ENCODE measurements at regions not wholly inside any gene's neighbourhood (a gene's known extent, or its start where the extent isn't known, plus 50 kb on each side); places are given as distances from the start of the nearest gene placed in this dataset.
A peak's percentile ranks its signal among the peaks of the same experiment; 100 is the strongest.

DNA sequence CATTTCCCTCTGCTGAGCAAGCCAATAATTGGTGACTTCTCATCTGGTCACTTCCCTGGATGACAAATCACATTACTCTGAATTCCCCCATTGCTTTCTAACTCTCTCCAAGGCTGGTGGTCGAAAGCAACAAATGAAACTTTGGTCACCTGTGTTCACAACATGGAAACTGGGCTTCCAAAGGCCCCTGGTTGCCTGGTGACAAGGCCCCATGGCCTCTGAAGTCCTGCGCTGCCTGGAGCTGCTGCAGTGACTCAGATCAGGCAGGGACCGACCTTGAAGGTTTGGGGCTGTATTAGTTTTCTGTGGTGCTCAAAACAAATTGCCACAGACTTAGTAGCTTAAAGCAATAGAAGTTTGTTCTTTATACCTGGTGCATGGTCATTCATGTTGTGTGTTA, 345.3 kb downstream of the WDR72 start:
- H3K9me3 ChIP-seq (ENCODE audit: control insufficient read depth in 2 of 2, insufficient read depth in 1 of 2, low read depth in 1 of 2, low read length in 1 of 2), result peaks cover 0 to 5% of the 10 kb centered on the region in 2 donors
- FAIRE-seq (no peak), DNase-seq (no peak)
- no peaks in the 10 kb centered on the region for H3K4me1 ChIP-seq (ENCODE audit: control insufficient read depth in 3 of 3, insufficient read depth in 2 of 3, low read depth in 1 of 3, low read length in 2 of 3)
- no peak overlapping the region for H3K4me3 ChIP-seq (ENCODE audit: low read depth in 1 of 3, low read length in 3 of 3)
- H3K36me3 ChIP-seq (ENCODE audit: control insufficient read depth in 3 of 3, insufficient read depth in 2 of 3, low read depth in 1 of 3, low read length in 3 of 3), result no peaks in the 10 kb centered on the region
- 70 to 82% (median 80%) methylated on average over 3 of the region's 3 CpGs for WGBS, 3 donors
- H3K27ac ChIP-seq (ENCODE audit: low read depth in 1 of 3, low read length in 2 of 3), result no peak overlapping the region
- H3K27me3 ChIP-seq (ENCODE audit: control insufficient read depth in 3 of 3, insufficient read depth in 3 of 3, low read length in 3 of 3), result no peaks in the 10 kb centered on the region

DNA sequence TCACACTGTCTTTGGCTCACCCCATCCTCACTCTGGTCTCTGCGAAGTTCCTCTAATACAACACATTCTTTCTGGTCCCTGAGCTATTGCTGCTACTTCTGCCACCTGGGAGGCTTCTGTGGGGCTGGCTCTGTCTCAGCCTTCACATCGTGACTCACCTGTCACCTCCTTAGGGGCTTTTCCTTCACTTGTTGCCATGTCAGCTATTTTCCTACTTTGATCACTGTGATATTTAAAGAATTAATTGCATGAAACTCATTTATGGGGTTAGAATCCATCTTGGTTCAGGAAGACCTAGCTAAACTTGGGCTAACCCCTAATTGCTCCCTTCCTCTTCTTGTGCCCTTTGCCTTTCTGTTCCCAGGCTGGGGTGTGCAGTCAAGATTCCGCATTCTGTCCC, 346.9 kb downstream of the WDR72 start:
- Histone ChIP-seq H3K27me3 (ENCODE audit: control insufficient read depth in 3 of 3, insufficient read depth in 3 of 3, low read length in 3 of 3) (no peaks in the 10 kb centered on the region), H3K27ac (ENCODE audit: low read depth in 1 of 3, low read length in 2 of 3) (no peak overlapping the region), H3K4me3 (ENCODE audit: low read depth in 1 of 3, low read length in 3 of 3) (no peak overlapping the region), H3K9me3 (ENCODE audit: control insufficient read depth in 2 of 2, insufficient read depth in 1 of 2, low read depth in 1 of 2, low read length in 1 of 2) (peaks cover 0 to 5% of the 10 kb centered on the region in 2 donors), H3K4me1 (ENCODE audit: control insufficient read depth in 3 of 3, insufficient read depth in 2 of 3, low read depth in 1 of 3, low read length in 2 of 3) (no peaks in the 10 kb centered on the region), H3K36me3 (ENCODE audit: control insufficient read depth in 3 of 3, insufficient read depth in 2 of 3, low read depth in 1 of 3, low read length in 3 of 3) (no peaks in the 10 kb centered on the region)
- 85 to 88% (median 88%) methylated on average over 3 of the region's 3 CpGs for WGBS, 3 donors
- FAIRE-seq (no peak), DNase-seq (no peak)

DNA sequence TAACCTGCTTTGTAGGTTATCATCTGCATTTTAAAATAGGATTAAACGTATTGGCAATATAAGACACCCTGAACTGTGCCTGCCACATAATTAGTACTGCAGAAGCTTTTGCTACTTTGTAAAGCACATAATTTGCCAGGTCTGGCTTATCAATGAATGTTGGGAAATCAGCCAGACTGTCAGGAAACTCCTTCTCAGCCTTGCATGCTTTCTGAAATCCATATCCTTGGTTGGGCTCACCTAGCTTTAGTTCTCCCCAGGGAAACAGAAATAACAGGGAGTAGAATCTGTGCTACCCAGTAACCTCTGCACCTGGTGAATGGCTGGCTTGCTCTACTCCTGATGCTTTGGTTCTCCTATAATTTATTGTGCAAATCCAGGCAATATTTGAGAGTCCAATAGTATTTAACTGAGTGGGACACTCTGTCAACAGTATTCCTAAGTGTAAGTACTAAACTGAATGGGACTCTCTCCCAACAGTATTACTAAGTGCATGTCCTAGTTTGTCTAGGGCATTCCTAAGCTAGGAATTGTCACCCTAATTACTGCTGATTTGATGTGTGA, 354.5 kb downstream of the WDR72 start:
- 10 to 67% (median 28%) methylated on average over 1 of the region's 1 CpG for WGBS, 3 donors
- FAIRE-seq, result no peak

DNA sequence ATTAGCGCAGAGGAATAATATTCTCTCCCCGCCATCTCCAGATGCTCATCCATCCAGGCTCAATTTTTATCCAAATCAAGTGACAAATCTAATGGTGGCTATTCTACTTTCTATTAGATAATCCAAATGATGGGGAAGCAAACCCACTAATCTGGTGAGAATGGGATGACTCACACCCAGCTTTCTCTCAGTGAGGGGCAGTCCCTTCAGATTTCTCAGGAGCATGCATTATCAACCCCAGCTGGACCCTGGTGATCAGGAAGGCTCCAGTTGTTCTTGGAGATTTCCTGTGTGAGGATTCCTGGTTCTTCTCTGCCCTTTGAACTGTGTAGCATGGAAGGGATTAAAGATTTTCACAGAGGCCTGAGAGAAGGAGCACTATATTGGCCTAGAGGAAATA, 358.0 kb downstream of the WDR72 start:
- 89 to 100% (median 97%) methylated on average over 2 of the region's 2 CpGs for WGBS, 3 donors
- H3K4me1 ChIP-seq (ENCODE audit: control insufficient read depth in 3 of 3, insufficient read depth in 2 of 3, low read depth in 1 of 3, low read length in 2 of 3), result no peaks in the 10 kb centered on the region
- FAIRE-seq, result no peak

More for the DNA sequence above, 354.5 kb downstream of the WDR72 start:
- no peaks in the 10 kb centered on the region for H3K27me3 ChIP-seq (ENCODE audit: control insufficient read depth in 3 of 3, insufficient read depth in 3 of 3, low read length in 3 of 3)
- no peaks in the 10 kb centered on the region for H3K4me1 ChIP-seq (ENCODE audit: control insufficient read depth in 3 of 3, insufficient read depth in 2 of 3, low read depth in 1 of 3, low read length in 2 of 3)
- H3K9me3 ChIP-seq (ENCODE audit: control insufficient read depth in 2 of 2, insufficient read depth in 1 of 2, low read depth in 1 of 2, low read length in 1 of 2), result no peaks in the 10 kb centered on the region
- no peaks in the 10 kb centered on the region for H3K36me3 ChIP-seq (ENCODE audit: control insufficient read depth in 3 of 3, insufficient read depth in 2 of 3, low read depth in 1 of 3, low read length in 3 of 3)
- no peak overlapping the region for H3K27ac ChIP-seq (ENCODE audit: low read depth in 1 of 3, low read length in 2 of 3)
- DNase-seq, result no peak
- H3K4me3 ChIP-seq (ENCODE audit: low read depth in 1 of 3, low read length in 3 of 3), result no peak overlapping the region

DNA sequence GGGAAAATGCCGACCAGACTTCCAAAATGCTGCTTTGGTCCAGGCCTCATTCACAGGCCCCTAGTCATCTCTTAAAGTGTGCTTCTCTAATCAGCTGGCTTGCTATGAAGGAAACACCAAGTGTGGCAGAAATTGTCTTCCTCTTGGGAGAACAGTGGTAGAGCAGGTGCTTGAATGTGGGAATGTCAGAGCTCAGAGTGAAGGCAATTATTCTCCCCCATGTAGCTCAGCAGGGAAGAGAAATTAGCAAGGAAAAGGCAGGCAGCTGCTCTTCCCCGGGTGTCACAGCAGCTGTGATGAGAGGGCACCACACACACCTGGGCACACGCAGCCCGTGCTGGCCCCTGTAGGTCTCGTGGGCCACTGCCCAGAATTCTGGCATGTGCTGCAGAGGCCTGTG, 358.5 kb downstream of the WDR72 start:
- no peak overlapping the region for H3K27ac ChIP-seq (ENCODE audit: low read depth in 1 of 3, low read length in 2 of 3)
- no peak overlapping the region for H3K4me3 ChIP-seq (ENCODE audit: low read depth in 1 of 3, low read length in 3 of 3)
- no peaks in the 10 kb centered on the region for H3K9me3 ChIP-seq (ENCODE audit: control insufficient read depth in 2 of 2, insufficient read depth in 1 of 2, low read depth in 1 of 2, low read length in 1 of 2)
- no peaks in the 10 kb centered on the region for H3K36me3 ChIP-seq (ENCODE audit: control insufficient read depth in 3 of 3, insufficient read depth in 2 of 3, low read depth in 1 of 3, low read length in 3 of 3)
- DNase-seq, result no peak
- no peaks in the 10 kb centered on the region for H3K4me1 ChIP-seq (ENCODE audit: control insufficient read depth in 3 of 3, insufficient read depth in 2 of 3, low read depth in 1 of 3, low read length in 2 of 3)
- FAIRE-seq, result no peak
- no peaks in the 10 kb centered on the region for H3K27me3 ChIP-seq (ENCODE audit: control insufficient read depth in 3 of 3, insufficient read depth in 3 of 3, low read length in 3 of 3)
- 81 to 89% (median 83%) methylated on average over 5 of the region's 5 CpGs for WGBS, 3 donors

More for the DNA sequence above, 358.0 kb downstream of the WDR72 start:
- Histone ChIP-seq H3K4me3 (ENCODE audit: low read depth in 1 of 3, low read length in 3 of 3) (no peak overlapping the region), H3K27me3 (ENCODE audit: control insufficient read depth in 3 of 3, insufficient read depth in 3 of 3, low read length in 3 of 3) (no peaks in the 10 kb centered on the region), H3K9me3 (ENCODE audit: control insufficient read depth in 2 of 2, insufficient read depth in 1 of 2, low read depth in 1 of 2, low read length in 1 of 2) (no peaks in the 10 kb centered on the region), H3K27ac (ENCODE audit: low read depth in 1 of 3, low read length in 2 of 3) (no peak overlapping the region), H3K36me3 (ENCODE audit: control insufficient read depth in 3 of 3, insufficient read depth in 2 of 3, low read depth in 1 of 3, low read length in 3 of 3) (no peaks in the 10 kb centered on the region)
- DNase-seq, result peak in 1 of 2 donors; percentile 2

DNA sequence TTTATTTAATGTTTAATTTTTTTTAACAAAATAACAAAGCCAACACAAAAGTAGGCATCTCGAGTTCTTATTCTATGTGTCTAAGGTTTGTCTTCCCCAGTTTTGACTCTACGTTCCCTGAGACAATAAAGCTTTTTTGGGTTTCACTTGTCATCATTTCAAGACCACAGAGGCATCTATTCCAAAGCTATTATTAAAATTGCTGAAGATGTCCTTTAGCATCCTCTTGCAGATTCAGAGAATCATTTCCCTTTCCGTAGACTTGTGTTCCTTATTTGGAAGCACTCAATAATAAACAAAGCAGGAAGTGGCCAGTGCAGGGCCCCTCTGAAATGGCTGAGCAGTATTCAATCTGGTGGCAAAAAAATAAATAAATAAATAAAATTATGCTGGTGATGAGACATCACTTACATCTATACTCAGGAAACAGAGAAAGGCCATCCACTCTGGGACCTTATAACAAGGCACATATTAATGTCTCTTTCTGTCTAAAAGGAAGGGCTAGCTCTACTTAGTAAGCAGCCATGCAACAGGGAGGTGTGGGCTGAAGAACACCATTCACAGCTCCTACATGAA, 362.3 kb downstream of the WDR72 start:
- Histone ChIP-seq H3K27me3 (ENCODE audit: control insufficient read depth in 3 of 3, insufficient read depth in 3 of 3, low read length in 3 of 3) (no peaks in the 10 kb centered on the region), H3K27ac (ENCODE audit: low read depth in 1 of 3, low read length in 2 of 3) (no peak overlapping the region), H3K4me3 (ENCODE audit: low read depth in 1 of 3, low read length in 3 of 3) (no peak overlapping the region), H3K4me1 (ENCODE audit: control insufficient read depth in 3 of 3, insufficient read depth in 2 of 3, low read depth in 1 of 3, low read length in 2 of 3) (no peaks in the 10 kb centered on the region), H3K36me3 (ENCODE audit: control insufficient read depth in 3 of 3, insufficient read depth in 2 of 3, low read depth in 1 of 3, low read length in 3 of 3) (no peaks in the 10 kb centered on the region), H3K9me3 (ENCODE audit: control insufficient read depth in 2 of 2, insufficient read depth in 1 of 2, low read depth in 1 of 2, low read length in 1 of 2) (no peaks in the 10 kb centered on the region)
- 69 to 86% (median 82%) methylated on average over 3 of the region's 3 CpGs for WGBS, 3 donors
- no peak for FAIRE-seq
- DNase-seq, result no peak

DNA sequence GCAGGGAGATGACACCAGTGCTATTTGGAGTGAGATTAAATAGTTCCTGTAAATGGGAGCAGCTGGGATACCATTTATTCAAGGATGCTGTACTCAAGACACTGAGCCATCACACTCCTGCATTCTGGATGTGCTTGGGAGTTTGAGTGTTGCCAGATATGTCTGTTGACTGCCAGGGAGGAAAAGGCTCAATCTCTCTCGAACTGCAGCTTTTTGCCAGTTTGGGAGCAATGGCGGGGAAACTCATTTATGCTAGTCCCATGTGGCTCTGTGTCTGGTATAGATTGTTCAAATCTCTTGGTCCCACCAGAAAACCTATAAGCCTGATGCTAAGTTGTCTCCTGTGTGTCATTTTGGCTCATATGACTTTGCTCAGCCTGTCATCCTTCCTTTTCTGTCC, 363.6 kb downstream of the WDR72 start:
- H3K9me3 ChIP-seq (ENCODE audit: control insufficient read depth in 2 of 2, insufficient read depth in 1 of 2, low read depth in 1 of 2, low read length in 1 of 2), result no peaks in the 10 kb centered on the region
- WGBS, 3 donors, result 64 to 85% (median 82%) methylated on average over 2 of the region's 2 CpGs
- no peak for FAIRE-seq
- no peaks in the 10 kb centered on the region for H3K27me3 ChIP-seq (ENCODE audit: control insufficient read depth in 3 of 3, insufficient read depth in 3 of 3, low read length in 3 of 3)
- no peak overlapping the region for H3K27ac ChIP-seq (ENCODE audit: low read depth in 1 of 3, low read length in 2 of 3)
- DNase-seq, result no peak
- H3K4me3 ChIP-seq (ENCODE audit: low read depth in 1 of 3, low read length in 3 of 3), result no peak overlapping the region
- no peaks in the 10 kb centered on the region for H3K4me1 ChIP-seq (ENCODE audit: control insufficient read depth in 3 of 3, insufficient read depth in 2 of 3, low read depth in 1 of 3, low read length in 2 of 3)
- H3K36me3 ChIP-seq (ENCODE audit: control insufficient read depth in 3 of 3, insufficient read depth in 2 of 3, low read depth in 1 of 3, low read length in 3 of 3), result no peaks in the 10 kb centered on the region

DNA sequence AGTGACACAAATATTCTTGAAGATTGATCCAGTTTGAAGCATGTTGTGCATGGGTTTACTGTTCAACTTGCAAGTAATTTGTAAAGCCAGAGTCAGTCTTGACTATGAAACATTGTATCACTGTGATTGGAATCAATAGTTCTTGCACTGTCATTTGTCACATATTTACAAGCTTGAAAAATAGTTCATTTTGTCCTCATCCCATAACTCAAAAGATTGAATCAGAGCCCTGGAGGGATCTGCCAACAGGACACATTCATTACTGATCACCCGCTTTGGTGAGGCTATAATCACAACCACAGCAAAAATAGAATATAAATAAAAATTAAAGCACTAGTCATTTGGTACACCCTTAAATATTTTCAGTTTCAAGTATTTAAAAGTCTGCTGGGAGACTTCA, 368.9 kb downstream of the WDR72 start:
- FAIRE-seq (no peak), DNase-seq (no peak)
- 96 to 100% (median 97%) methylated on average over 1 of the region's 1 CpG for WGBS, 3 donors
- Histone ChIP-seq H3K4me3 (ENCODE audit: low read depth in 1 of 3, low read length in 3 of 3) (no peak overlapping the region), H3K27ac (ENCODE audit: low read depth in 1 of 3, low read length in 2 of 3) (no peak overlapping the region), H3K4me1 (ENCODE audit: control insufficient read depth in 3 of 3, insufficient read depth in 2 of 3, low read depth in 1 of 3, low read length in 2 of 3) (no peaks in the 10 kb centered on the region), H3K9me3 (ENCODE audit: control insufficient read depth in 2 of 2, insufficient read depth in 1 of 2, low read depth in 1 of 2, low read length in 1 of 2) (no peaks in the 10 kb centered on the region), H3K36me3 (ENCODE audit: control insufficient read depth in 3 of 3, insufficient read depth in 2 of 3, low read depth in 1 of 3, low read length in 3 of 3) (no peaks in the 10 kb centered on the region), H3K27me3 (ENCODE audit: control insufficient read depth in 3 of 3, insufficient read depth in 3 of 3, low read length in 3 of 3) (no peaks in the 10 kb centered on the region)
